GM12873 (cell line): ENCODE measurements at regions not wholly inside any gene's neighbourhood (a gene's known extent, or its start where the extent isn't known, plus 50 kb on each side); places are given as distances from the start of the nearest gene placed in this dataset.

ENCODE experiments used
- TF ChIP-seq, protein P1 (sequence below): IDR thresholded peaks from 2 replicates; pipeline ENCODE4 v1.5.1; 2012; ENCODE audit warnings: low read depth, mild to moderate bottlenecking, moderate library complexity, low read length, control low read depth; ENCODE audit not compliant: insufficient read depth; ENCODE audit errors: missing control alignments

DNA sequence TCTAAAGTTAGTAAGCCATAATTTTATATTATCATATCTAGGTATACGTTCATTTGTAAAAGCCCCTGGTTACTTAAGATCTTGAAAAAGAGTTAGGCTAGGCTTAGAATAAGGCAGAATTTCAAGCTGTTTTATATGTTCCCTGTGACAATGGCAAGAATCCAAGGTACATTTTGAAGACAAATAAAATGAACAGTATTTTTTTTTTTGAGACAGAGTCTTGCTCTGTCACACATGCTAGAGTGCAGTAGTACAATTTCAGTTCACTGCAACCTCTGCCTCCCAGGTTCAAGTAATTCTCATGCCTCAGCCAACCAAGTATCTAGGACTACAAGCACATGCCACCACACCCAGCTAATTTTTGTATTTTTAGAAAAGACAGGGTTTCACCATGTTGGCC, 139.2 kb downstream of the DUSP6 start:
- TF ChIP-seq, protein P1, sequence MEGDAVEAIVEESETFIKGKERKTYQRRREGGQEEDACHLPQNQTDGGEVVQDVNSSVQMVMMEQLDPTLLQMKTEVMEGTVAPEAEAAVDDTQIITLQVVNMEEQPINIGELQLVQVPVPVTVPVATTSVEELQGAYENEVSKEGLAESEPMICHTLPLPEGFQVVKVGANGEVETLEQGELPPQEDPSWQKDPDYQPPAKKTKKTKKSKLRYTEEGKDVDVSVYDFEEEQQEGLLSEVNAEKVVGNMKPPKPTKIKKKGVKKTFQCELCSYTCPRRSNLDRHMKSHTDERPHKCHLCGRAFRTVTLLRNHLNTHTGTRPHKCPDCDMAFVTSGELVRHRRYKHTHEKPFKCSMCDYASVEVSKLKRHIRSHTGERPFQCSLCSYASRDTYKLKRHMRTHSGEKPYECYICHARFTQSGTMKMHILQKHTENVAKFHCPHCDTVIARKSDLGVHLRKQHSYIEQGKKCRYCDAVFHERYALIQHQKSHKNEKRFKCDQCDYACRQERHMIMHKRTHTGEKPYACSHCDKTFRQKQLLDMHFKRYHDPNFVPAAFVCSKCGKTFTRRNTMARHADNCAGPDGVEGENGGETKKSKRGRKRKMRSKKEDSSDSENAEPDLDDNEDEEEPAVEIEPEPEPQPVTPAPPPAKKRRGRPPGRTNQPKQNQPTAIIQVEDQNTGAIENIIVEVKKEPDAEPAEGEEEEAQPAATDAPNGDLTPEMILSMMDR = no peak

DNA sequence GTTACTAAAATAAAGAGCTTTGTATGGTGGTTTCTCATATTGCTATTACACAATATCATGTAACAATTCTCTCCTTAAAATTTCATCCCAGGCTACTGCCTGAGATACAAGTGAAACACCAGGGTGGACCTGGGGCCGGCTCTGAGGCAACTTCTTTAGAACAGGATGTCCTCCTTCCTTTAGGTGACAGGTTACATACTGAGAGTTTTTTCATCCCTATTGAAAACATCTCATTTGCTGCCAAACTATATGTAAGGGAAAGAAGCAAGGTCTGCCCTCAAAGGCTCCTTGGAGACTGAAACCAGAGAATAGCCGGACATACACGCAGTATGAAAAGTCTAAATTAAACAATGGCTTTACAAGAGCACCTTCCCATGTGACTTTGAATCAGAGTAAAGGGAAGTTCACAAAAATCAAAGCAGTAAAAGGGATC, 139.9 kb downstream of the DUSP6 start:
- TF ChIP-seq, protein P1 = no peak

DNA sequence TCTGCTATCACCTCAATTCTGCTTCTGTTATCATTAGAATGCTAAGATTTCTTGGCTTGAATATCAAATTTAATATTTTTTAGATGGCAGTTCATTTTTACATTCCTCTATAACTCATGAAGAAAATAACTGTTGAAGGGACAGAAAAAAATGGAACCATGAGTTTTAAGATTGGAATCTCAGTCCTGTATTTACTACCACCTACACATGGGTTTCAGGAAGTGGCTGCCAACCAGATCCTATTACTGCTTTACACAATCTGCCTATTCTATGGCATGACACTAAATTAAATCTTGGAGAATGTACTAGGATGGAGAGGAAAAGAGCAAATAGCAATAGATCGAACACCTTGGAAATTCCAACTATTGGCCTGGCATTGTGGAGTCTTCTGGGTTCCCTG, 140.8 kb downstream of the DUSP6 start:
- TF ChIP-seq, protein P1 = no peak

DNA sequence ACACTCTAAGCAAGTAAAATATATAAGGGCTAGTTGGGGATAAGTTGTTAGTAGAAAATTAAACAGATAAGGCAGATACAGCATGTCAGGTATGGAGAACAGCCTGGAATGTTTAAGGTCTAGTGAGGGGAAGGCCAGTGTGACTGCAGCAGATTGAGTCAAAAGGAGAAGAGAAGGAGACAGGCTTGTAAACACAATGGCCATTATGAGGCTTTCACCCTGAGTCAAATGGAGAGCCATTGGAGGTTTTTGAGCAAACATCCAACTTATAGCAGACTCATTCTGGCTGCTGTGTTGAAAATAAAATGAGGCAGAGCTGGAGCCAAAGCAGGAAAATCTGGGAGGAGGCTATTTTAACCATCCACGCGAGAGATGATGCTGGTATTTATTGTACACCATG, 142.0 kb downstream of the DUSP6 start:
- TF ChIP-seq, protein P1 = no peak

DNA sequence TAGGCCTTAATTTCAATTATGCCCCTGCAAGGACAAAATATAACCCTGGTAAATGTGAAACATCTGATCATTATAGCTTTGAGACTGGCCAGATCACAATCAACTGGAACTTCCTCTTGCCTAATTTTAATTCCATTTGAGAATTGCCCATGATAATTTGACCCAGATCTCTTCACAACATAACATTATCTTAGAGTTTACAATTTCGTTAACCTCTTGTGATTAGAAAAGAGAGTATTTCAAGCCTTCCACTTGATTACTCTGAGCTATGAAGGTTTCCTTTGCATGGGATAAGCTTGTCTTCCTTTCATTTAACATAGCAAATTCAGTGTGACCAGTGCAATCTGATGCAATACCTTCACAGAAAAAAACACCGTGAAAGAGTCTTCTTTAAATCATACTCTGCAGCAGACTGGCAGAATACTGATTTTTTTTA, 143.6 kb downstream of the DUSP6 start:
- TF ChIP-seq, protein P1 = no peak

DNA sequence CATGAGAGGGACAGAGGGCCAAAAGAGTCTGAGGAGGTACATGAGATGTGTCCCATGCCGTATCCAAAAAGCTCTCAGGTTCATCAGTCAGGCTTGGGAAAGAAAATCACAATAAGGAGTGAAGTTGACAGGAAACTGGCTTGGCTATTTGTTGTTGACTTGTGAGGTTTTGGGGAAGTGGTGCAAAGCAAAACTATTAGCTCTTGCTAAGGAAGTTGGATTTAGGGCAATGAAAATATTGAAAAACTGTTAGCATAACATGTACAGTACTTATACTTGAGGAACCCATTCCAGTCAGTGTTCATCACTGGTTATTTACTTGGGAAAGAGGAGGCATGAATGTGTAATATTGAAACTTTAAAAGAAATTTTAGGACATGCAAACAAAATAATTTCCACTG, 145.9 kb downstream of the DUSP6 start:
- TF ChIP-seq, protein P1 = no peak

DNA sequence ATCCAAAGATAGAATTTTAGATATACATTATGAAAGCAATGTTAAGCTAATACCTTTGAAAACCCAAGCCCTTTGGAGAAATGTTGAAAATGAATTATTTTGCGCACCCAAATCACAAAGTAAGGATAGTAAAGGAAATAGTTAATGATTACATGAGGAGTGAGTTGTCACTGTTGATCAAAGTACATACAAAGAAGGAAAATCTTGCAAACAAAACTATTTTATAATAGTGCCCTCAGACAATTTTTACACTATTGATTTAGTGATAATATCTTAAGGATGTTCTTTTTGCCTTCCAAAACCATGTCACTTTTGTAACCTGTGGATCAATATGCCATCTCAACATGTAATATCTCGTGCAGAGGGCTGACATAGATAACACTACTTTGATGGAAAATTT, 146.8 kb downstream of the DUSP6 start:
- TF ChIP-seq, protein P1 = no peak

DNA sequence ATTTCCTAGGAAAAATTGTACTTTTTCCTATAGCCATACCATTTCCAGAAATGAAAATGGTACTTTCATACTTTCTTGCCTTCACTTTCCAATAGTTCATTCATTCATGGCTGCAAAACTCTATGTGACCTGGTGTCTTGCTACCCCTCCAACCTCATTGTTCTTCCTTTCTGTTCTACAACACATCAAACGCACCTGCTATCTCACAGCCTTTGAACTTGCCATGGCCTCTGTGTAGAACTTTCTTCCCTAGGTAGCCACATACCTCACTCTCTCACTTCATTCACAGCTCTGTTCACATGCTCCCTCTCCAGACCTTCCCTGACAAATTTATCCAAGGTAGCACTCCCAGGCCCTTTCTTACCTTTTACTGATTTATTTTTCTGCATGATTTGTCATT, 149.2 kb downstream of the DUSP6 start:
- TF ChIP-seq, protein P1 = no peak
